BE2C (cell line): ENCODE measurements at regions not wholly inside any gene's neighbourhood (a gene's known extent, or its start where the extent isn't known, plus 50 kb on each side); places are given as distances from the start of the nearest gene placed in this dataset.
"Not testable (repeated sequence)": the region's sequence is repeated elsewhere in the genome, so short reads cannot be mapped to it uniquely, and the experiment has no call there.

Source experiments
- DNase-seq: peaks from one replicate; pipeline ENCODE4 v3.0.0-alpha.2; 2020
- H3K27me3 ChIP-seq: fragments of 250-450 bp; sonication (Bioruptor Pico); 2 replicates; pipeline ENCODE4 v1.5.1; 2020; ENCODE audit warnings: mild to moderate bottlenecking
- H3K36me3 ChIP-seq: fragments of 250-450 bp; sonication (Bioruptor Pico); 2 replicates; pipeline ENCODE4 v1.5.1; 2020; ENCODE audit warnings: mild to moderate bottlenecking
- H3K4me1 ChIP-seq: fragments of 250-450 bp; sonication (Bioruptor Pico); 2 replicates; pipeline ENCODE4 v1.5.1; 2020
- H3K4me3 ChIP-seq: 2 replicates; pipeline ENCODE4 v1.5.1; 2011; ENCODE audit warnings: low read depth, low read length
- H3K9me3 ChIP-seq: fragments of 250-450 bp; sonication (Bioruptor Pico); 2 replicates; pipeline ENCODE4 v1.5.1; 2020
- TF ChIP-seq, protein P1 (sequence below): IDR thresholded peaks from 2 replicates; pipeline ENCODE4 v1.5.1; 2012; ENCODE audit warnings: mild to moderate bottlenecking, low read depth, low read length

DNA sequence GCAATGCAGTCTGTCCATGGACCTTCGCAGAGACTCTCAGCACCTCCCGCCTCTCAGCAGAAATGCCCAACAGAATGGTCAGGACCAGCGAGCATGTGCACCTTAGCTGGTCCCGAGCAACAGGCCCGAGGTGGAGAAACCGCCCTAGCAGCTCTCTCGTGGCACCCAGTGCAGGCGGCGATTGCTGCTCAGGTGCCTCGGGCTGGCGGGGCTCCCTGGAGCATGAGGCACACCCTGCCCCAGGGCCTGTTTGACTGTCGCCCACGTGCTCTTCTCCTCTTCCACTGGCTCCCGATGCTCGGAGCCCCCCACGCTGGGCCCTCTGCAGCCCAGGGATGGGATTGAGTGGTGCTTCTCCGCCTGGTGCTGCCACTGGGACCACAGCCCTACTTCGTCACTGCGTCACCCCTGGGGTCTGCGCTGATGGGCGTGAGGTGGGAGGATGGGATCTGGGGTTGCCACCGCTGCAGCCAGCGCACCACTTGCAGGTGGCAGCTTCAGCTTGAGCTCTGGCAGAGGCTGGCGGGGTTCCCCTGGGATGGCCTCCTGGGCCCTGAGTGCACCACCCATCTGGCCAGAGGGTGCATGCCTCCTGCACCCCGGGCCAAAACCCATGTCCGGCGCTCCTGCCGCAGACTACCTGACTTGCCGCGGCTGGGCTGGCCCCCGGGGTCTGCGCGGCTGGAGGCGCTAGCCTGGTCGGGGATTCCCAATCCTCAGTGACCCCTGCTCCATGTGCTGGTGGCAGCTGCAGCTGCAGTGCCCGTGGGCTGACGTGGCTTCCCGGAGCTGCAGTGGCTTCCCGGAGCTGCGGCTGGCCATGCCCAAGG is 244.2 kb downstream of the FOXD4L6 start:
- no peak for DNase-seq
- TF ChIP-seq, protein P1, sequence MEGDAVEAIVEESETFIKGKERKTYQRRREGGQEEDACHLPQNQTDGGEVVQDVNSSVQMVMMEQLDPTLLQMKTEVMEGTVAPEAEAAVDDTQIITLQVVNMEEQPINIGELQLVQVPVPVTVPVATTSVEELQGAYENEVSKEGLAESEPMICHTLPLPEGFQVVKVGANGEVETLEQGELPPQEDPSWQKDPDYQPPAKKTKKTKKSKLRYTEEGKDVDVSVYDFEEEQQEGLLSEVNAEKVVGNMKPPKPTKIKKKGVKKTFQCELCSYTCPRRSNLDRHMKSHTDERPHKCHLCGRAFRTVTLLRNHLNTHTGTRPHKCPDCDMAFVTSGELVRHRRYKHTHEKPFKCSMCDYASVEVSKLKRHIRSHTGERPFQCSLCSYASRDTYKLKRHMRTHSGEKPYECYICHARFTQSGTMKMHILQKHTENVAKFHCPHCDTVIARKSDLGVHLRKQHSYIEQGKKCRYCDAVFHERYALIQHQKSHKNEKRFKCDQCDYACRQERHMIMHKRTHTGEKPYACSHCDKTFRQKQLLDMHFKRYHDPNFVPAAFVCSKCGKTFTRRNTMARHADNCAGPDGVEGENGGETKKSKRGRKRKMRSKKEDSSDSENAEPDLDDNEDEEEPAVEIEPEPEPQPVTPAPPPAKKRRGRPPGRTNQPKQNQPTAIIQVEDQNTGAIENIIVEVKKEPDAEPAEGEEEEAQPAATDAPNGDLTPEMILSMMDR = no peak
- no peaks in the 10 kb centered on the region; the same call in 1 of the 2 replicates for H3K9me3 ChIP-seq
- no peaks in the 10 kb centered on the region for H3K4me1 ChIP-seq
- H3K4me3 ChIP-seq = no peak overlapping the region
- H3K27me3 ChIP-seq = no peaks in the 10 kb centered on the region
- H3K36me3 ChIP-seq = no peaks in the 10 kb centered on the region

DNA sequence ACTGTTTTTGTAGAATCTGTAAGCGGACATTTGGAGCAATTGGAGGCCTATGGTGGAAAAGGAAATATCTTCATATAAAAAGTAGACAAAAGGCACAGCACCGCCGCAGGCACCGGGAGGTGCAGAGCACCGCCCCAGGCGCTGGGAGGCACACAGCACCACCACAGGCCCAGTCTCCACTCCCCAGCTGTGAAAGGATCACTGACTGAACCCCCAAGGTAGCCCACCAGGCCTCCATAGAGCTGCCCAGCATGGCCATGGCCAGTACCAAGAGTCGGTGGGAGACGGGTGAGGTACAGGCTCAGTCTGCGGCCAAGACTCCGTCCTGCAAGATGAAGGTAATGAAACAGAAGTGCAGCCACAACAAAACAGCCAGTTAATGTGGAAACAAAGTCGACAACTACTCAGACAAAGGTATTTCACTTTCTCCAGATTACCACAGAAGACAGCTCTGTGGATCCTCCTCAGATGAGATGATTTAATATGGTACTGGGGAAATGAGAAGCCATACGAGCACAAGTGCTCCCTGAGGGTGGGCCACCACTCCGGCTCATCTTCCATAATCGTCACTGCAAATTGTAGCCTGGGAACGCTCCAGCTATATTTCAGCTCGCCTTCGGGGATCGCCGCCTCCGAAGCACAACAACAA is 244.9 kb downstream of the FOXD4L6 start:
- not testable (repeated sequence) for H3K36me3 ChIP-seq, H3K4me3 ChIP-seq, H3K27me3 ChIP-seq, DNase-seq, H3K4me1 ChIP-seq, H3K9me3 ChIP-seq

DNA sequence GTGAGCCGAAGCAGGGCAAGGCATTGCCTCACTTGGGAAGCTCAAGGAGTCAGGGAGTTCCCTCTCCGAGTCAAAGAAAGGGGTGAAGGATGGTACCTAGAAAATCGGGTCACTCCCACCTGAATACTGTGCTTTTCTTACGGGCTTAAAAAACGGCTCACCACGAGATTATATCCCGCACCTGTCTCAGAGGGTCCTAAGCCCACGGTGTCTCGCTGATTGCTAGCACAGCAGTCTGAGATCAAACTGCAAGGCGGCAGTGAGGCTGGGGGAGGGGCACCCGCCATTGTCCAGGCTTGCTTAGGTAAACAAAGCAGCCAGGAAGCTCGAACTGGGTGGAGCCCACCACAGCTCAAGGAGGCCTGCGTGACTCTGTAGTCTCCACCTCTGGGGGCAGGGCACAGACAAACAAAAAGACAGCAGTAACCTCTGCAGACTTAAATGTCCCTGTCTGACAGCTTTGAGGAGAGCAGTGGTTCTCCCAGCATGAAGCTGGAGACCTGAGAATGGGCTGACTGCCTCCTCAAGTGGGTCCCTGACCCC is 254.7 kb downstream of the FOXD4L6 start:
- H3K4me1 ChIP-seq, H3K36me3 ChIP-seq, H3K27me3 ChIP-seq, DNase-seq, H3K9me3 ChIP-seq, H3K4me3 ChIP-seq: not testable (repeated sequence)

DNA sequence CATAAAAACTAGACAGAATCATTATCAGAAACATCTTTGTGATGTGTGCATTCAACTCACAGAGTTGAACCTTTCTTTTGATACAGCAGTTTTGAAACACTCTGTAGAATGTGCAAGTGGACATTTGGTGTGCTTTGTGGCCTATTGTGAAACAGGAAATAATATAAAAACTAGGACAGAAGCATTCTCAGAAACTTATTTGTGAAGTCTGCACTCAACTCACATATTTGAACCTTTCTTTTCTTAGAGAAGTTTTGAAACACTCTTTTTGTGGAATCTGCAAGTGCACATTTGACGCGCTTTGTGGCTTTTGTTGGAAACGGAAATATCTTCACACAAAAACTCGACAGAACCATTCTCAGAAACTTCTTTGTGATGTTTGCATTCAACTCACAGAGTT is 260.0 kb downstream of the FOXD4L6 start:
- not testable (repeated sequence) for H3K4me3 ChIP-seq, DNase-seq, H3K27me3 ChIP-seq, H3K9me3 ChIP-seq, H3K36me3 ChIP-seq, H3K4me1 ChIP-seq
